Fibroblast of the conjunctiva (primary cell): ENCODE measurements at regions not wholly inside any gene's neighbourhood (a gene's known extent, or its start where the extent isn't known, plus 50 kb on each side); places are given as distances from the start of the nearest gene placed in this dataset.

Source experiments
- DNase-seq: peaks from one replicate; pipeline ENCODE4 v3.0.0-alpha.2; 2010; ENCODE audit warnings: low read depth

DNA sequence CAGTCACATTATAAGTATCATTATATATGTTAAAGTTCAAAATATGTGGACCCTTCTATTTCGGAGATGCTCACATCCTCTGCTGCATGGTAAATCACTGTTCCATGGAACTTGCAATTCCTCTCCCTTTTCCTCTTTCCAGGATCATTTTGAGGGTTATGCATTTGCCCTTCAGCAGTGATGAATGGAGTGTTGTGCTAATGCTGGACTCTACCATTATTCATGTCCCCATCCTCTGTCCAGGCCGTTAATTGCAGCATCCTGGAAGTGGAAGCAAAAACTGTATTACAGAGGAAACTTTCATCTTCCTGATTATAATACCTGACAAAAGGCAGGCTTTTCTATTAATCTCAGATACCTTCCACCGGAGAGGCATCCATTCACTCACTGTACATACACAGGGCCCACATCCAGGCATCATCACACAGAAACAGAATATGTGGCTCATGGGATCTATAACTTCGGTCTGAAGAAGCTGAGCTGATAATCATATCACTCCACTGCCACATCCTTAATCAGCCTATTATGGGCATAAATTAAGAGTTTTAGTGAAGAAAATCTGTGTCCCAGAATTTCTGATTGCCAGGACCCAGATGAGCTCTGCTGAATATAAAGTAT lies 65.0 kb upstream of the ACO1 start:
- DNase-seq: no peak

DNA sequence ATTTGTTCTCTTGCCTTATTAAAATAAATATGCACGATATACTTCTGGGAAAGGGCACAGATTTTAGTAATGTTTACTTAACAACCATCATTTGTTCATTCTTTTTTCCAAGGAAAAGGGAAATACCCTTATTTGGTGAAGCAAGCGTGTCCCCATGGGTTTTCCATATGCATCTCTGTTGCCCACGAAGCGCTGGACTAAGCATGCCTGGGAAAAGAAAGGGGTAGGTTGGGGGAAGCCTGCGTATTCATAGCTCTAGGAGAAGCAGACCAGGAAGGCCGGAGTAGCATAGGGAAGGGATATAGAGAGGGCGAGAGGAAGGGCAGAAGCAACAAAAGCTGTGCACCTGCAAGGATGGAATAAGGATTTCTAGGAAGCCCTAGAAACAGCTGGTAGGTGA lies 61.8 kb upstream of the ACO1 start:
- DNase-seq: no peak

DNA sequence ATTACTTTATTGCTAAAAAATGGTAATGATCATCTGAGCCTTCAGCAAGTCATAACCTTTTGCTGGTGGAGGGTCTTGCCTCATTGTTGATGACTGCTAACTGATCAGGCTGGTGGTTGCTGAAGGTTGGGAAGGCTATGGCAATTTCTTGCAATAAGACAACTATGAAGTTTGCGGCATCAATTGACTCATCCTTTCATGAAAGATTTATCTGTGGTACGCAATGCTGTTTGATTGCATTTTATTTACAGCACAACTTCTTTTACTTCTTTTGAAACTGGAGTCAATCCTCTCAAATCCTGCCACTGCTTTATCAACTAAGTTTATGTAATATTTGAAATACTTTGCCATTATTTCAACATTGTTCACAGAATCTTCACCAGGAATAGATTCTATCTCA lies 58.3 kb upstream of the ACO1 start:
- DNase-seq: no peak

DNA sequence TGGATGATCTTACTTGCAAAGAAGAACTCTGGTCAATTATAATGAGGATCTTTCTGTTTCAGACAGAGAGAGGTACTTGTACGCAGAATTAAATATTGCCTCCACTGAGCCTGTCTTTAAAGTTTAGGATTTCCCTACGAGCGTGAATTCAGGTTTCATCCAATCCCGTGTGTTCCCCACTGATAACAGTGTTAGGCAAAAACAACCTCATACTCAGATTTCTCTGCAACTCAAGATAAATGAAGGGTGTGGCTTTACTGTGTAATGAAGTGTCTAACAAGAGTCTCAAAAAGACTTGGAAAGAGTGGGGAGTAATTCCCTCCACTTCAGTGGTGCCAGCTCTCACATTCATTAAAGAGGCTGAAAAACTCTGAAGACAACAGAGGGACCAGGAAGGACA lies 53.2 kb upstream of the ACO1 start:
- no peak for DNase-seq

DNA sequence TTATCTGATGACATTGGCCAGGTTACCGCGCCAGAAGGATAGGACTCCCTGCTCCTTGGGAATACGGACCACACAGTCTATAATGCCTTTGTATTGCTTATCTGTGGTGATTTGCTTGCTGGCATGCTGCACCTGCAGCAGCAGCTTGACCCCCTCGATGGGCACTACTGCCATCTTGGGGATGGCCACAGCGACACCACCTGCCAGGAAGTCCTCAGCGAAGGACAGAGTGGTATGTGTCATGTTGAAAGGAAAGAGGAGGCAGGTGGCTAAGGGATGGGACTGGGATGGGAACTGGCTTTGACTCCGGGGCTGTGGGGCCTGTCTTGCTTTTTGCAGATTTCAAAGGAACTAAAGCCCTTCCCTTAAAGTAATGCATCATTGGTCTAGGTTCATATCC lies 50.3 kb upstream of the ACO1 start:
- no peak for DNase-seq
